NAMALWA (cell line): ENCODE measurements at regions not wholly inside any gene's neighbourhood (a gene's known extent, or its start where the extent isn't known, plus 50 kb on each side); places are given as distances from the start of the nearest gene placed in this dataset.

Experiments used
- DNase-seq: peaks from one replicate; pipeline ENCODE4 v3.0.0-alpha.2; 2015; ENCODE audit warnings: low spot score

GRCh38 chr22:49046000-49046545 is 781.6 kb downstream of the BRD1 start:
- no peak for DNase-seq

- DNase-seq, result no peak
These were observed 782.4 kb downstream of the BRD1 start for GRCh38 chr22:49045276-49045675.

- no peak for DNase-seq
These were observed 782.9 kb downstream of the BRD1 start for GRCh38 chr22:49044776-49045175.

GRCh38 chr22:49044091-49044490 is 783.6 kb downstream of the BRD1 start:
- no peak for DNase-seq

GRCh38 chr22:49042877-49043859 is 784.5 kb downstream of the BRD1 start:
- no peak for DNase-seq

GRCh38 chr22:49042066-49042465 is 785.6 kb downstream of the BRD1 start:
- DNase-seq, result no peak

- DNase-seq, result no peak
These were observed 786.8 kb downstream of the BRD1 start for GRCh38 chr22:49040754-49041467.

- no peak for DNase-seq
These were observed 787.6 kb downstream of the BRD1 start for GRCh38 chr22:49040111-49040510.

GRCh38 chr22:49039625-49040024 is 788.0 kb downstream of the BRD1 start:
- DNase-seq, result no peak

GRCh38 chr22:49037701-49038245 is 789.9 kb downstream of the BRD1 start:
- no peak for DNase-seq

- no peak for DNase-seq
These were observed 791.2 kb downstream of the BRD1 start for GRCh38 chr22:49036513-49036912.

GRCh38 chr22:49035818-49036457 is 791.7 kb downstream of the BRD1 start:
- no peak for DNase-seq

- DNase-seq, result no peak
These were observed 792.5 kb downstream of the BRD1 start for GRCh38 chr22:49034836-49035817.

GRCh38 chr22:49033616-49034015 is 794.1 kb downstream of the BRD1 start:
- no peak for DNase-seq

- DNase-seq, result no peak
These were observed 794.9 kb downstream of the BRD1 start for GRCh38 chr22:49032821-49033220.

- no peak for DNase-seq
These were observed 795.8 kb downstream of the BRD1 start for GRCh38 chr22:49031746-49032330.

GRCh38 chr22:49028111-49028510 is 799.6 kb downstream of the BRD1 start:
- no peak for DNase-seq

GRCh38 chr22:49027368-49027670 is 800.4 kb downstream of the BRD1 start:
- no peak for DNase-seq

- DNase-seq, result peak; percentile 46
These were observed 800.9 kb downstream of the BRD1 start for GRCh38 chr22:49026494-49027367.
